AG04450 (cell line): ENCODE measurements at regions not wholly inside any gene's neighbourhood (a gene's known extent, or its start where the extent isn't known, plus 50 kb on each side); places are given as distances from the start of the nearest gene placed in this dataset.
"Not testable (repeated sequence)": the region's sequence is repeated elsewhere in the genome, so short reads cannot be mapped to it uniquely, and the experiment has no call there.

Source experiments
- CTCF ChIA-PET: fragments of 300-600, 350-600 bp; formaldehyde crosslinking; extraction: SDS; loops from one replicate; lab custom pipeline; 2022; ENCODE audit warnings: antibody characterized with exemption, inconsistent platforms; lab: Charles Lee
- POLR2A ChIA-PET: fragments of 350-600 bp; formaldehyde crosslinking; extraction: SDS; loops from one replicate; lab custom pipeline; 2021; ENCODE audit warnings: antibody characterized with exemption, inconsistent platforms; lab: Yijun Ruan, JAX
- DNase-seq: peaks from one replicate; pipeline ENCODE4 v3.0.0-alpha.2; 2011; ENCODE audit warnings: low read depth, low spot score
- H3K27ac ChIP-seq: one replicate; pipeline ENCODE4 v1.5.1; 2012; ENCODE audit warnings: low read depth, low read length, control low read depth
- H3K27me3 ChIP-seq: one replicate; pipeline ENCODE4 v1.6.0; 2012; ENCODE audit warnings: low read length; ENCODE audit not compliant: control insufficient read depth, insufficient read depth
- H3K4me3 ChIP-seq: 2 replicates; pipeline ENCODE4 v1.5.1; 2011; ENCODE audit warnings: mild to moderate bottlenecking, low read depth, low read length, control low read depth
- H3K9me3 ChIP-seq: 2 replicates; pipeline ENCODE4 v1.5.1; 2012; ENCODE audit warnings: low read length; ENCODE audit not compliant: control insufficient read depth, insufficient read depth
- CTCF ChIP-seq: IDR thresholded peaks from 2 replicates; pipeline ENCODE4 v1.5.1; 2011; ENCODE audit warnings: low read depth, low read length, control low read depth, inconsistent platforms

GRCh38 chr3:153397794-153398193, 235.8 kb downstream of the RAP2B start:
- no peak overlapping the region for H3K4me3 ChIP-seq
- TF ChIP-seq CTCF = no peak
- CTCF ChIA-PET = no interaction called here

GRCh38 chr3:153399636-153400035, 237.6 kb downstream of the RAP2B start:
- Histone ChIP-seq H3K27ac (no peak overlapping the region), H3K27me3 (no peaks in the 10 kb centered on the region), H3K4me3 (peak overlapping the region; percentile 11), H3K9me3 (no peaks in the 10 kb centered on the region)
- TF ChIP-seq CTCF = no peak
- DNase-seq = no peak
- ChIA-PET POLR2A (no interaction called here), CTCF (no interaction called here)

More at GRCh38 chr3:153397794-153398193, 235.8 kb downstream of the RAP2B start:
- POLR2A ChIA-PET = no interaction called here
- H3K9me3 ChIP-seq = no peaks in the 10 kb centered on the region
- no peaks in the 10 kb centered on the region for H3K27me3 ChIP-seq
- no peak for DNase-seq
- no peak overlapping the region for H3K27ac ChIP-seq

GRCh38 chr3:153400641-153401040, 238.6 kb downstream of the RAP2B start:
- H3K4me3 ChIP-seq = no peak overlapping the region
- ChIA-PET CTCF (interaction anchor here (0.6 kb wide), 2 partner anchors 237 to 398 kb away, joined by 3 to 4 read pairs; no protein-coding TSS in a partner anchor), POLR2A (no interaction called here)
- H3K27me3 ChIP-seq = no peaks in the 10 kb centered on the region
- H3K27ac ChIP-seq = no peak overlapping the region
- H3K9me3 ChIP-seq = no peaks in the 10 kb centered on the region
- no peak for TF ChIP-seq CTCF
- no peak for DNase-seq

GRCh38 chr3:153404157-153404556, 242.1 kb downstream of the RAP2B start:
- Histone ChIP-seq H3K4me3 (no peak overlapping the region), H3K27me3 (no peaks in the 10 kb centered on the region), H3K27ac (no peak overlapping the region), H3K9me3 (no peaks in the 10 kb centered on the region)
- CTCF ChIA-PET = interaction anchor here (0.6 kb wide), 1 partner anchor 57 kb away, joined by 4 read pairs; no protein-coding TSS in a partner anchor
- POLR2A ChIA-PET = no interaction called here
- TF ChIP-seq CTCF = no peak
- no peak for DNase-seq

GRCh38 chr3:153405320-153405719, 243.3 kb downstream of the RAP2B start:
- H3K4me3 ChIP-seq, CTCF ChIA-PET, DNase-seq, H3K27me3 ChIP-seq, H3K27ac ChIP-seq, POLR2A ChIA-PET, H3K9me3 ChIP-seq: not testable (repeated sequence)

- no peak for DNase-seq
- ChIA-PET POLR2A (no interaction called here), CTCF (no interaction called here)
- Histone ChIP-seq H3K27ac (no peak overlapping the region), H3K4me3 (no peak overlapping the region), H3K9me3 (no peaks in the 10 kb centered on the region), H3K27me3 (no peaks in the 10 kb centered on the region)
- TF ChIP-seq CTCF = no peak
Measured at GRCh38 chr3:153410517-153410916, 248.5 kb downstream of the RAP2B start.
